Erythroblast (primary cell): ENCODE measurements at regions not wholly inside any gene's neighbourhood (a gene's known extent, or its start where the extent isn't known, plus 50 kb on each side); places are given as distances from the start of the nearest gene placed in this dataset.

Experiments
- DNase-seq, 2 experiments: peaks; one replicate each; lab custom pipeline; 2025; lab: John Stamatoyannopoulos, UW
- GATA1 ChIP-seq: IDR thresholded peaks from 2 replicates; pipeline ENCODE4 v1.6.1; 2011; ENCODE audit warnings: low read depth, mild to moderate bottlenecking, control low read depth, low read length, moderate library complexity
- POLR2A ChIP-seq: IDR thresholded peaks from 2 replicates; pipeline ENCODE4 v1.6.1; 2011; ENCODE audit warnings: mild to moderate bottlenecking, low read length

DNA sequence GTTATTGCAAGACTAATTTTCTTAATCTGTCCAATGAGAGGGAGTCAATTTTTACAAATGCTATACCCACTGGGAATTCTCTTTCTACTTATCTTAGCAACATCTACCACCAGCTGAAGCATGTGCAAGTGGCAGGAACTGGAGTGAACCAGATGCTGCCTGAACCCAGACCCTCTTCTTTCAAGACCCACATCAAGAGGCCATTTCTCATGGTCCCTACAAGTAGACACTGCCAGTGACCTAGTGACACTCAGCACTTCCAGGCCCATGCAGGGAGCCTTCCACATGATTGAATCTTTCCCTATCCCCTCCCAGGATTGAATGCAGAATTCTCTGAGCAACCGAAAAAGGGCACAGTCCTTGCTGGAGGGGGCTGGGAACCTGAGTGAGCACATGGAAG is 148.2 kb upstream of the ADAMTS16 start:
- TF ChIP-seq GATA1 (no peak), POLR2A (no peak)
- no peak for DNase-seq

- TF ChIP-seq POLR2A (no peak), GATA1 (no peak)
- DNase-seq, result no peak
These were observed 145.1 kb upstream of the ADAMTS16 start for GRCh38 chr5:4995014-4995413.

DNA sequence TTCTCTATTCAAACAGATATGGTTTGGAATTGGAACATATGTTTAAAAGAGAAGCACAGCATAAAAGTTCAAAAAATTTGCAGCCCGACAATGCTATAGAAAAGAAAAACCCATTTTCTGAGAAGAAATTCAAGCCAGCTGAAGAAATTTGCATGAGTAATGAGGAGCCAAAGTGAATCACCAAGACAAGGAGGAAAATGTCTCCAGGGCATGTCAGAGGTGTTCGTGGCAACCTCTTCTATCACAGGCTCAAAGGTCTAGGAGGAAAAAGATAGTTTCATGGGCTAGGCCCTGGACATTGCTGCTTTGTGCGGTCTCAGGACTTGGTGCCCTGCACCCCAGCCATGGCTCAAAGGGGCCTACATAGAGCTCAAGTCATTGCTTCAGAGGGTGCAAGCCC is 134.8 kb upstream of the ADAMTS16 start:
- DNase-seq, result no peak
- TF ChIP-seq GATA1, result no peak
- TF ChIP-seq POLR2A, result no peak

- no peak for DNase-seq
- TF ChIP-seq GATA1 (no peak), POLR2A (no peak)
These were observed 133.6 kb upstream of the ADAMTS16 start for GRCh38 chr5:5006548-5006947.

- DNase-seq, result no peak
- TF ChIP-seq GATA1, result no peak
- no peak for TF ChIP-seq POLR2A
These were observed 130.9 kb upstream of the ADAMTS16 start for GRCh38 chr5:5009240-5009639.

GRCh38 chr5:5011151-5011550 is 129.0 kb upstream of the ADAMTS16 start:
- TF ChIP-seq POLR2A, result no peak
- TF ChIP-seq GATA1, result no peak
- no peak for DNase-seq

GRCh38 chr5:5014586-5015235 is 125.4 kb upstream of the ADAMTS16 start:
- TF ChIP-seq GATA1 (no peak), POLR2A (no peak)
- DNase-seq, result no peak

GRCh38 chr5:5017827-5018577 is 122.1 kb upstream of the ADAMTS16 start:
- TF ChIP-seq POLR2A (no peak), GATA1 (no peak)
- DNase-seq, result no peak

DNA sequence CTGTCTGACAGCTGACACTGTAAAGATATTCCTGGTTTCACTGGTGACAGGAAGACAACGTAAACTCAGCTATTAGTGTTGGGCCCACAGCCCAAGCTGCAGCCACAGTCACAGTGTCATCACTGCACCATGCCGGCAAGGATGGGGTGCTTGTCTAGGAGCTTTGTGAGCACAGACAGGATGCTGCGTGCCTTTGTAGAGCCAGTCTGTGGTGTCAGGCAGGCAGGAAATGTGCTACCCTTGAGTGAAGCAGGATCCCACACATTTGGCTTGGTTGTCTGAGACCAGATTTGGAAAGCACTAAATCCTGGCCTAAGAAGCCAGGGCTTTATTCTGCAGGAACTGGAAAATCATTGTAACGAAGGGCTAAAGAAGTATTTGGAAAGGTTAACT is 121.6 kb upstream of the ADAMTS16 start:
- TF ChIP-seq POLR2A (no peak), GATA1 (no peak)
- DNase-seq, result no peak

GRCh38 chr5:5021436-5021835 is 118.7 kb upstream of the ADAMTS16 start:
- no peak for DNase-seq
- TF ChIP-seq GATA1, result no peak
- TF ChIP-seq POLR2A, result no peak

- TF ChIP-seq GATA1, result no peak
- TF ChIP-seq POLR2A, result no peak
- no peak for DNase-seq
These were observed 114.9 kb upstream of the ADAMTS16 start for GRCh38 chr5:5025098-5025773.

DNA sequence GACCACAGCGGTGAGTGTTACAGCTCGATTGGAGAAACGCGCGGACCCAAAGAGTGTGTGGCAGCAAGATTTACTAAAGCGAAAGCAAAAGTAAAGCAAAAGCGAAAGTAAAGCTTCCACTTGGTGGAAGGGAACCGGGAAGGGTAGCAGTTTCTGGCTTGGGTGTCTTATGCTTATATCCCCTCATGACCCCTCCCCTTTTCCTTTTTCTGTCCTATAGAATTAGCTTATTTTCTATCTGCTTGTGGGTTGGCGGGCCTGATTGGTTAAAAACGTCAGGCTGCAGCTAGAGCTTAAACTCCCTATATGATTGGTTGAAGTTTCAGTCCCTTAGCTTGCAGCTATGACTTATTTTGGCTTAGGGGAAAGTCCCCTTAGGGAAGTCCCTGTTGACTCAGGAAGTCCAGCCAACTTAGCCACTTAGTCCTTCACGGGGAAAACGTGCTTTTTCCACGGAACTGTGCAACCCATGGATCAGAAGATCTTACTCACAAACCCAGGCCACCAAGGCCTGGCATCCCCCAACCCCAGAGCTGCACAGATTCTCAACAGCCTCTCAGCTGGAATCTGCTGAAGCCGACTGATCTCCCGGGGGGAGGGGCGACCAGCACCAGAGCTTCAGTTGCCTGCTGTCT is 114.2 kb upstream of the ADAMTS16 start:
- DNase-seq, result no peak
- TF ChIP-seq GATA1 (no peak), POLR2A (no peak)

- DNase-seq, result no peak
- TF ChIP-seq GATA1 (no peak), POLR2A (no peak)
These were observed 113.7 kb upstream of the ADAMTS16 start for GRCh38 chr5:5026409-5026785.

- TF ChIP-seq POLR2A (no peak), GATA1 (no peak)
- no peak for DNase-seq
These were observed 108.5 kb upstream of the ADAMTS16 start for GRCh38 chr5:5031665-5032064.
